ENCODE measurements at regions not wholly inside any gene's neighbourhood (a gene's known extent, or its start where the extent isn't known, plus 50 kb on each side); places are given as distances from the start of the nearest gene placed in this dataset.

- no peak for TF ChIP-seq GATA2 (IDR thresholded peaks at IDR 0.05; ENCODE audit: low read depth, low read length)
- no peak for TF ChIP-seq GATA3 (IDR thresholded peaks at IDR 0.05; ENCODE audit: low read depth, low read length)
Measured at GRCh38 chr3:110261141-110261540, 810.5 kb upstream of the NECTIN3 start.

Measured in SH-SY5Y (cell line).